Smooth muscle cell (in vitro differentiated cells): ENCODE measurements at regions not wholly inside any gene's neighbourhood (a gene's known extent, or its start where the extent isn't known, plus 50 kb on each side); places are given as distances from the start of the nearest gene placed in this dataset.

Experiments
- DNase-seq: peaks from one replicate; lab custom pipeline; 2025; ENCODE audit not compliant: unreplicated experiment; lab: John Stamatoyannopoulos, UW
- H2AFZ ChIP-seq: fragments of 200-600 bp; sonication (generic); 2 replicates; pipeline ENCODE4 v1.6.0; 2016; ENCODE audit warnings: antibody characterized with exemption, low read depth, mild to moderate bottlenecking
- H3F3A ChIP-seq: fragments of 200-600 bp; sonication (generic); 2 replicates; pipeline ENCODE4 v1.6.0; 2017; ENCODE audit warnings: antibody characterized with exemption, low read depth
- H3K27ac ChIP-seq: fragments of 200-600 bp; sonication (generic); 2 replicates; pipeline ENCODE4 v1.5.1; 2016; ENCODE audit warnings: low read depth, mild to moderate bottlenecking
- H3K27me3 ChIP-seq: fragments of 200-600 bp; sonication (generic); 2 replicates; pipeline ENCODE4 v1.6.1; 2016; ENCODE audit warnings: low read depth, mild to moderate bottlenecking
- H3K36me3 ChIP-seq: fragments of 200-600 bp; sonication (generic); 2 replicates; pipeline ENCODE4 v1.5.1; 2016; ENCODE audit warnings: low read depth
- H3K4me1 ChIP-seq: fragments of 200-600 bp; sonication (generic); 2 replicates; pipeline ENCODE4 v1.5.1; 2016; ENCODE audit warnings: low read depth
- H3K4me2 ChIP-seq: fragments of 200-600 bp; sonication (generic); 2 replicates; pipeline ENCODE4 v1.6.0; 2016; ENCODE audit warnings: mild to moderate bottlenecking
- H3K4me3 ChIP-seq: fragments of 200-600 bp; sonication (generic); 2 replicates; pipeline ENCODE4 v1.5.1; 2016; ENCODE audit warnings: mild to moderate bottlenecking
- H3K79me2 ChIP-seq: fragments of 200-600 bp; sonication (generic); 2 replicates; pipeline ENCODE4 v1.6.0; 2016; ENCODE audit warnings: low read depth, mild to moderate bottlenecking
- H3K9ac ChIP-seq: fragments of 200-600 bp; sonication (generic); 2 replicates; pipeline ENCODE4 v1.6.0; 2016; ENCODE audit warnings: low read depth
- H3K9me3 ChIP-seq: fragments of 200-600 bp; sonication (generic); replicated peaks from 2 replicates; pipeline ENCODE4 v1.5.1; 2016; ENCODE audit warnings: low read depth
- H4K20me1 ChIP-seq: fragments of 200-600 bp; sonication (generic); 2 replicates; pipeline ENCODE4 v1.6.0; 2016; ENCODE audit warnings: low read depth
- WGBS: methylation state at CpG from one replicate; pipeline ENCODE4 v1.1.7; 2016; ENCODE audit warnings: low lambda C conversion rate; 5-methylcytosine and 5-hydroxymethylcytosine counted together
- TF ChIP-seq, protein P1 (sequence below): fragments of 200-600 bp; sonication (generic); IDR thresholded peaks from 2 replicates; pipeline ENCODE4 v1.5.1; 2017; ENCODE audit warnings: borderline replicate concordance, mild to moderate bottlenecking, antibody characterized with exemption; ENCODE audit not compliant: insufficient read depth, poor library complexity, severe bottlenecking

DNA sequence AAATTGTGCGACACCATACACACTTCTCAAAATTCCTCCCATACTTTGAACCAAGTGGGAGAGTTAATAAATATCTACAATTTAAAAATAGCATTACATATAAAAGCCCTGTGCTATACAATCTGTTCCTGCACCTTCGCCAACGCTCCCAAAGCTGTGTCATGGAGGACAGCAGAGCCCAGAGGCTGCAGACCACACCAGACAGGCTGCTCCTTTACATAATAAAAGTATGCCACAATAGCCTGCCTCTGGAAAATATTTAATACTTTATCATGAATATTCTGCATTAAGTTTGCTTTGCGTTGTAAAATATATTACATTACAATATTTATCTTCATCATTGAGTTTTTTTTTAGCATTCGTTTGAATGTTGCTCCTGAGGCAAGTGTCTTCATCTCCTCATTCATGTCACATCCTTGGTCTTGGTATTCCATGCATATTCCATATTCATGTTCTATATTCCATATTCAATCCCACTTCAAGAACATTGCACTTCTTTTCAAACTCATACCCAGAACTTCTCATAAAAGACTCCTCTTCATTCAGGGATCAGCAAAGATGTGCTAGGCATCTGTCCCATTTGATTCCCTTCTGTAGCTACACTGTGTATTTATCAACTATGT, 663.9 kb downstream of the POM121L12 start:
- Histone ChIP-seq H3F3A (no peaks in the 10 kb centered on the region), H3K4me3 (no peak overlapping the region), H4K20me1 (no peaks in the 10 kb centered on the region), H3K36me3 (no peaks in the 10 kb centered on the region), H3K27me3 (no peaks in the 10 kb centered on the region), H3K79me2 (no peaks in the 10 kb centered on the region), H3K9ac (no peak overlapping the region), H3K4me2 (no peak overlapping the region), H3K27ac (no peak overlapping the region), H3K4me1 (no peaks in the 10 kb centered on the region), H2AFZ (no peak overlapping the region), H3K9me3 (no peaks in the 10 kb centered on the region)
- WGBS, result 96% methylated on average over 5 of the region's 5 CpGs
- DNase-seq, result no peak
- TF ChIP-seq, protein P1, sequence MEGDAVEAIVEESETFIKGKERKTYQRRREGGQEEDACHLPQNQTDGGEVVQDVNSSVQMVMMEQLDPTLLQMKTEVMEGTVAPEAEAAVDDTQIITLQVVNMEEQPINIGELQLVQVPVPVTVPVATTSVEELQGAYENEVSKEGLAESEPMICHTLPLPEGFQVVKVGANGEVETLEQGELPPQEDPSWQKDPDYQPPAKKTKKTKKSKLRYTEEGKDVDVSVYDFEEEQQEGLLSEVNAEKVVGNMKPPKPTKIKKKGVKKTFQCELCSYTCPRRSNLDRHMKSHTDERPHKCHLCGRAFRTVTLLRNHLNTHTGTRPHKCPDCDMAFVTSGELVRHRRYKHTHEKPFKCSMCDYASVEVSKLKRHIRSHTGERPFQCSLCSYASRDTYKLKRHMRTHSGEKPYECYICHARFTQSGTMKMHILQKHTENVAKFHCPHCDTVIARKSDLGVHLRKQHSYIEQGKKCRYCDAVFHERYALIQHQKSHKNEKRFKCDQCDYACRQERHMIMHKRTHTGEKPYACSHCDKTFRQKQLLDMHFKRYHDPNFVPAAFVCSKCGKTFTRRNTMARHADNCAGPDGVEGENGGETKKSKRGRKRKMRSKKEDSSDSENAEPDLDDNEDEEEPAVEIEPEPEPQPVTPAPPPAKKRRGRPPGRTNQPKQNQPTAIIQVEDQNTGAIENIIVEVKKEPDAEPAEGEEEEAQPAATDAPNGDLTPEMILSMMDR, result no peak

DNA sequence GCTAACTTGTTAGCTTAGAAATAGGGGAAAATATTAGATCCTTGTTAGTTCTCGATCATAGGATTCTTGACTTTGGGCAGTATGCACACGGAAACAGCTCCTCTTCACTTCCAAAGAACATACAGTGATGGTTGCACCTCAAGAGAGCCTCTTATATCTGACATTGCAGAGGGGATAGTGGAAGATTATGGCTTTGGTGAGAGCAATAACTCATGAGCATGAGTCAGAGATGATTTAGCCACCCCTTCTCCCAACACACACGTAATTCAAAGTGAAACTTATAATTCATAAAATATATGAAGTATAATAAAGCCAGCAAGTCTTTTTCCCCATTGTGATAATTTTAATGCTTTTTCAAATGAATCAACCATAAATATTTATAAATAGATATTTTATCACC, 683.7 kb downstream of the POM121L12 start:
- Histone ChIP-seq H3K4me2 (no peak overlapping the region), H3K9me3 (no peaks in the 10 kb centered on the region), H4K20me1 (no peaks in the 10 kb centered on the region), H3K36me3 (no peaks in the 10 kb centered on the region), H3K27me3 (no peaks in the 10 kb centered on the region), H3K79me2 (no peaks in the 10 kb centered on the region), H3K9ac (no peak overlapping the region), H2AFZ (no peak overlapping the region), H3K4me3 (no peak overlapping the region), H3K27ac (no peak overlapping the region), H3F3A (no peaks in the 10 kb centered on the region), H3K4me1 (no peaks in the 10 kb centered on the region)
- 65% methylated on average over 3 of the region's 3 CpGs for WGBS
- TF ChIP-seq, protein P1, result no peak
- DNase-seq, result no peak

DNA sequence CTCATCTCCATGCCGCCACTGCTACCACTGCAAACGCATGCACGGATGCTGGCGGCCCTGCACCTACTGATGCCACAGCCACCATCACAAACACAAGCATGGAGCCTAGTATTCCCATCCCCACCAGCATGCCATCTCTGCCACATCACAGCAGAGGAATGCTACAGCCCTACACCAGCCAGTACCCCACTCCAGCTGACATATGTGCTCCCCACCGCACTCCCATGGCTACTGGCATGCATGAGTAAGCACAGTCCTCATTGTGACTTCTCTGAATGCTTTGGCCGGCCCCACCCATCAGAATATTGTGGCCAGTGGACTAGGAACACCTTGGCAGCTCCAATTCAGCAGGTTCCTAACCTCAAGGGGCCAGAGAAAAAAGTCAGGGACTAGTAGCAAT, 705.5 kb downstream of the POM121L12 start:
- DNase-seq, result no peak
- Histone ChIP-seq H3K4me1 (no peaks in the 10 kb centered on the region), H3K36me3 (no peaks in the 10 kb centered on the region), H2AFZ (no peak overlapping the region), H3K27me3 (no peaks in the 10 kb centered on the region), H3K27ac (no peak overlapping the region), H3K9ac (no peak overlapping the region), H3K4me3 (no peak overlapping the region), H3K79me2 (no peaks in the 10 kb centered on the region), H3F3A (no peaks in the 10 kb centered on the region), H3K4me2 (no peak overlapping the region), H4K20me1 (no peaks in the 10 kb centered on the region), H3K9me3 (no peaks in the 10 kb centered on the region)
- TF ChIP-seq, protein P1, result no peak
- 90% methylated on average over 6 of the region's 6 CpGs for WGBS

DNA sequence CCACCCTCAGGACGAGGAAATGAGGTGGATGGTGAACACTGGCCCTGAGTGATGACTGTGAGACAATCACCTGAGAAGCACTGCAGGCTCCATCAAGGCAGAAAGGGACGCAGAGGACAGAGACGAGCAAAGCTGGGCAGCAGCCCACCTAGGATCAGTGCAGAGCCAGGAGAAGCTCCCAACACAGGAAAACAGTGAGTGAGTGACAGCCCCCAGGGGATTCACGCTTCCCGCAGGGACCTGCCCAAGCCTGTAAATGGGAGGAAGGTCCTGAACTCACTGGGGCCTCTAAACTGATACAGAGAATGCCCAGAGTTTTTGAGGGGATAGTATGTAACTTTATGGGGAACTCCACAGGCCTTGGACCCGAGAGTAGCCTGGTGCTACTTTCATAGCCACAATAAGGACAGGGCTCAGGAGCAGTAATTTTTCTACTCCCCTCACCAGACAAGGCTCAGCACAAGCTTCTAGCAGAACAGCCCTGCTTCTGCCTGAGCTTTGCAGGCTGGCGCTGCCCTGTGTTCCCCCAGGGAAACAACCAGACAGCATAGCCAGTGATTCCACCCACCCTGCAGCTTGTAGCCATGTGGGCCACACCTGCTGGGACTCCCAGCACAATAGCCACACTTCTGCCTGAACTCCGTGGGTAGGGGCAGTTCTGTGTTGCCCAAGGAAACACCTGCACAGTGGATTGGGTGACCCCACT, 708.4 kb downstream of the POM121L12 start:
- Histone ChIP-seq H3K9me3 (no peaks in the 10 kb centered on the region), H3K4me2 (no peak overlapping the region), H3K4me3 (no peak overlapping the region), H3K79me2 (no peaks in the 10 kb centered on the region), H3K27ac (no peak overlapping the region), H3K36me3 (no peaks in the 10 kb centered on the region), H3K27me3 (no peaks in the 10 kb centered on the region), H3K4me1 (no peaks in the 10 kb centered on the region), H3F3A (no peaks in the 10 kb centered on the region), H3K9ac (no peak overlapping the region), H4K20me1 (no peaks in the 10 kb centered on the region), H2AFZ (no peak overlapping the region)
- 79% methylated on average over 8 of the region's 8 CpGs for WGBS
- TF ChIP-seq, protein P1, result no peak
- DNase-seq, result no peak
